ENCODE measurements at regions not wholly inside any gene's neighbourhood (a gene's known extent, or its start where the extent isn't known, plus 50 kb on each side); places are given as distances from the start of the nearest gene placed in this dataset.

DNA sequence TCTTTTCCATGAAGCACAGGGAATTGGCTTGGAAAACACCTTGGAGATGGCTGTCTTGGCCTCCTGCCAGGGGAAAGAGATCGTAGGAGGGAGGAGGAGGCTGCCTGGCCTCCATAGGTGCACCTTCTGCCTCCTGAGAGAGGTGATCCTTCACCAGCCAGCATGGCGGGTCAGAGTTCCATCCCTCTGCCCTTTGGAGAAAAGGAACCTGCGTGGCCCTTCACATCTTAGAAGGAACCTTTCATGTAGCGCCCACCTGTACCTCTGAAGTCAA lies 58.2 kb upstream of the DRD2 start:
- dilution Hi-C loops (cut with MboI; ENCODE audit: extremely low pct_ligation_motif_present, low sequenced_read_pairs) = no loop called here
- no peak overlapping the region for H3K4me2 ChIP-seq (ENCODE audit: control insufficient read depth, extremely low read depth, insufficient read depth, low read depth, low read length)
- H3K27me3 ChIP-seq (ENCODE audit: control insufficient read depth, extremely low read depth, insufficient read depth, low read length) = no peaks in the 10 kb centered on the region

GRCh38 chr11:113532697-113533424 lies 57.7 kb upstream of the DRD2 start:
- Histone ChIP-seq H3K9me1 (ENCODE audit: control insufficient read depth, extremely low read depth, insufficient read depth, low read length) (no peaks in the 10 kb centered on the region), H2AFZ (ENCODE audit: control insufficient read depth, low read length) (no peak overlapping the region), H3K4me2 (ENCODE audit: control insufficient read depth, extremely low read depth, insufficient read depth, low read depth, low read length) (no peak overlapping the region), H3K4me3 (ENCODE audit: control insufficient read depth in 2 of 3, extremely low read depth in 1 of 3, insufficient read depth in 2 of 3, low read depth in 1 of 3, low read length in 3 of 3) (no peak overlapping the region), H3K9ac (ENCODE audit: control insufficient read depth, extremely low read depth, insufficient read depth, low read length) (no peak overlapping the region), H3K9me3 (ENCODE audit: control insufficient read depth, low read depth, low read length) (no peaks in the 10 kb centered on the region), H3K4me1 (ENCODE audit: control insufficient read depth, extremely low read depth, insufficient read depth, low read length) (peaks cover 18% of the 10 kb centered on the region), H3K27me3 (ENCODE audit: control insufficient read depth, extremely low read depth, insufficient read depth, low read length) (no peaks in the 10 kb centered on the region), H3K79me2 (ENCODE audit: control insufficient read depth, insufficient read depth, low read length) (no peaks in the 10 kb centered on the region), H3K36me3 (ENCODE audit: control insufficient read depth in 2 of 2, extremely low read depth in 1 of 2, insufficient read depth in 2 of 2, low read length in 2 of 2) (no peaks in the 10 kb centered on the region), H3K27ac (ENCODE audit: control insufficient read depth, insufficient read depth, low read length) (no peak overlapping the region), H4K20me1 (ENCODE audit: control insufficient read depth, extremely low read depth, insufficient read depth, low read length) (no peaks in the 10 kb centered on the region)
- peak; percentile 88 for FAIRE-seq
- TF ChIP-seq CTCF (optimal IDR thresholded peaks at IDR 0.05 in 1 of 3, IDR thresholded peaks at IDR 0.05 in 1 of 3, conservative IDR thresholded peaks at IDR 0.05 in 1 of 3; ENCODE audit: extremely low read depth in 1 of 3, insufficient read depth in 2 of 3, low read length in 3 of 3) = peak; percentile 83 to 94 (median 88)
- no peak for TF ChIP-seq EZH2 (IDR thresholded peaks at IDR 0.05; ENCODE audit: low read length)
- dilution Hi-C loops (cut with MboI; ENCODE audit: extremely low pct_ligation_motif_present, low sequenced_read_pairs) = no loop called here
- no peak for DNase-seq (ENCODE audit: low read depth, low spot score)

More for the DNA sequence above, 58.2 kb upstream of the DRD2 start:
- Histone ChIP-seq H3K27ac (ENCODE audit: control insufficient read depth, insufficient read depth, low read length) (no peak overlapping the region), H3K4me3 (ENCODE audit: control insufficient read depth in 2 of 3, extremely low read depth in 1 of 3, insufficient read depth in 2 of 3, low read depth in 1 of 3, low read length in 3 of 3) (no peak overlapping the region), H3K9me3 (ENCODE audit: control insufficient read depth, low read depth, low read length) (no peaks in the 10 kb centered on the region), H4K20me1 (ENCODE audit: control insufficient read depth, extremely low read depth, insufficient read depth, low read length) (no peaks in the 10 kb centered on the region), H3K79me2 (ENCODE audit: control insufficient read depth, insufficient read depth, low read length) (no peaks in the 10 kb centered on the region), H3K36me3 (ENCODE audit: control insufficient read depth in 2 of 2, extremely low read depth in 1 of 2, insufficient read depth in 2 of 2, low read length in 2 of 2) (no peaks in the 10 kb centered on the region), H3K9me1 (ENCODE audit: control insufficient read depth, extremely low read depth, insufficient read depth, low read length) (no peaks in the 10 kb centered on the region), H2AFZ (ENCODE audit: control insufficient read depth, low read length) (no peak overlapping the region), H3K4me1 (ENCODE audit: control insufficient read depth, extremely low read depth, insufficient read depth, low read length) (peaks cover 14% of the 10 kb centered on the region), H3K9ac (ENCODE audit: control insufficient read depth, extremely low read depth, insufficient read depth, low read length) (no peak overlapping the region)
- FAIRE-seq (no peak), DNase-seq (ENCODE audit: low read depth, low spot score) (no peak)
- TF ChIP-seq EZH2 (IDR thresholded peaks at IDR 0.05; ENCODE audit: low read length) (no peak), CTCF (optimal IDR thresholded peaks at IDR 0.05 in 1 of 3, IDR thresholded peaks at IDR 0.05 in 1 of 3, conservative IDR thresholded peaks at IDR 0.05 in 1 of 3; ENCODE audit: extremely low read depth in 1 of 3, insufficient read depth in 2 of 3, low read length in 3 of 3) (no peak)
